Vagina (tissue), 2 donors: ENCODE measurements at regions not wholly inside any gene's neighbourhood (a gene's known extent, or its start where the extent isn't known, plus 50 kb on each side); places are given as distances from the start of the nearest gene placed in this dataset.

Source experiments
- CTCF ChIP-seq, 3 experiments: fragments of 450-650 bp in 2 of 3; fragments of 200-600 bp in 1 of 3; sonication (generic) in 1 of 3; IDR thresholded peaks; one replicate each; pipeline ENCODE4 v1.5.1; 2017 to 2019; ENCODE audit warnings: antibody characterized with exemption in 3 of 3, mild to moderate bottlenecking in 2 of 3, moderate library complexity in 2 of 3
- POLR2A ChIP-seq, 2 donors: fragments of 450-650 bp; IDR thresholded peaks; one replicate each; pipeline ENCODE4 v1.6.1; 2017; ENCODE audit warnings: antibody characterized with exemption in 2 of 2, mild to moderate bottlenecking in 2 of 2, moderate library complexity in 2 of 2

GRCh38 chr6:97687916-97688315 lies 404.9 kb upstream of the MMS22L start:
- no peak for TF ChIP-seq CTCF (IDR thresholded peaks at IDR 0.05)
- no peak for TF ChIP-seq POLR2A (IDR thresholded peaks at IDR 0.05)
